BE2C (cell line): ENCODE measurements at regions not wholly inside any gene's neighbourhood (a gene's known extent, or its start where the extent isn't known, plus 50 kb on each side); places are given as distances from the start of the nearest gene placed in this dataset.

Source experiments
- DNase-seq: peaks from one replicate; pipeline ENCODE4 v3.0.0-alpha.2; 2020
- H3K27me3 ChIP-seq: fragments of 250-450 bp; sonication (Bioruptor Pico); 2 replicates; pipeline ENCODE4 v1.5.1; 2020; ENCODE audit warnings: mild to moderate bottlenecking
- H3K36me3 ChIP-seq: fragments of 250-450 bp; sonication (Bioruptor Pico); 2 replicates; pipeline ENCODE4 v1.5.1; 2020; ENCODE audit warnings: mild to moderate bottlenecking
- H3K4me1 ChIP-seq: fragments of 250-450 bp; sonication (Bioruptor Pico); 2 replicates; pipeline ENCODE4 v1.5.1; 2020
- H3K4me3 ChIP-seq: 2 replicates; pipeline ENCODE4 v1.5.1; 2011; ENCODE audit warnings: low read depth, low read length
- H3K9me3 ChIP-seq: fragments of 250-450 bp; sonication (Bioruptor Pico); 2 replicates; pipeline ENCODE4 v1.5.1; 2020
- TF ChIP-seq, protein P1 (sequence below): IDR thresholded peaks from 2 replicates; pipeline ENCODE4 v1.5.1; 2012; ENCODE audit warnings: mild to moderate bottlenecking, low read depth, low read length

DNA sequence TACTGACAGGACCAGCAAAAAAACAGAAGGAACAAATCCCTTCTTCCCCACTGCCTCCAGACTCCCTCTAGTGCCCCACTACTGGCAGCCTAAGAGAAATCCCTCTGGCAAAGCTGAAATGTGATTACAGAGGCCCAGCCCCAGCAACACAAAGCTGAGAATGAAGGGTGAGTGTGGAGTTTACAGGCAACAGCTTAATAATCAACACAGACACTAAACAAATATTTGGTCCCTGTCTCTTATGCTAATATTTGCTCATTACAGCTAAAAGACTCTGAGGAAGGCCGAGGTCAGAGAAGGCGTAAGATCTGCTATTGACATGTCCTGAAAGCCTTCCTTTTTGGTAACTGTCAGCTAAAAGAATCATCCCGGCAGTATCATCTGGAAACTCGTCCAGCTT is 308.5 kb upstream of the RASGRP1 start:
- TF ChIP-seq, protein P1, sequence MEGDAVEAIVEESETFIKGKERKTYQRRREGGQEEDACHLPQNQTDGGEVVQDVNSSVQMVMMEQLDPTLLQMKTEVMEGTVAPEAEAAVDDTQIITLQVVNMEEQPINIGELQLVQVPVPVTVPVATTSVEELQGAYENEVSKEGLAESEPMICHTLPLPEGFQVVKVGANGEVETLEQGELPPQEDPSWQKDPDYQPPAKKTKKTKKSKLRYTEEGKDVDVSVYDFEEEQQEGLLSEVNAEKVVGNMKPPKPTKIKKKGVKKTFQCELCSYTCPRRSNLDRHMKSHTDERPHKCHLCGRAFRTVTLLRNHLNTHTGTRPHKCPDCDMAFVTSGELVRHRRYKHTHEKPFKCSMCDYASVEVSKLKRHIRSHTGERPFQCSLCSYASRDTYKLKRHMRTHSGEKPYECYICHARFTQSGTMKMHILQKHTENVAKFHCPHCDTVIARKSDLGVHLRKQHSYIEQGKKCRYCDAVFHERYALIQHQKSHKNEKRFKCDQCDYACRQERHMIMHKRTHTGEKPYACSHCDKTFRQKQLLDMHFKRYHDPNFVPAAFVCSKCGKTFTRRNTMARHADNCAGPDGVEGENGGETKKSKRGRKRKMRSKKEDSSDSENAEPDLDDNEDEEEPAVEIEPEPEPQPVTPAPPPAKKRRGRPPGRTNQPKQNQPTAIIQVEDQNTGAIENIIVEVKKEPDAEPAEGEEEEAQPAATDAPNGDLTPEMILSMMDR: peak; percentile 17; the same call in 1 of the 2 replicates
- H3K36me3 ChIP-seq: no peaks in the 10 kb centered on the region
- no peak overlapping the region for H3K4me3 ChIP-seq
- DNase-seq: no peak
- H3K4me1 ChIP-seq: peaks cover 3% of the 10 kb centered on the region; the same call in 1 of the 2 replicates
- peaks cover 2% of the 10 kb centered on the region; the same call in 1 of the 2 replicates for H3K9me3 ChIP-seq
- H3K27me3 ChIP-seq: no peaks in the 10 kb centered on the region

DNA sequence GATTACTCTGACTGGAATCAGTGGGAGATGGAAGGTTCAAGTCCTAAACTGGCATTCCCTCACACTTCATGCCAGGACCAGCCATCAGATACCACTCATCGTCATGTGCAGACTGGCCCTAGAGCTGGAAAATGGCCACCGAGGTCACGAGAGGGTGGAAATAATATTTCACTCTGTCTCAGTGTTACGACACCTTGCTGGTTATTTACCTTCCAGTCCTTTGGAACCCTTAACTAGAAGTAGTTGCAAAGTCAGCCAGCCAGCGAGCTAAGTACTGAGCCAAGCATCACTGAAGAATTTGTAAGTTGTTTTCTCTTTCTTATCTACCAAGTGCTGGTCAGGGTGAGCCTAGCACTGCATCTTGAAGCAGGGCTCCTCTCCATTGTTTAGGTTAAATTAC is 309.9 kb upstream of the RASGRP1 start:
- no peak for DNase-seq
- Histone ChIP-seq H3K36me3 (no peaks in the 10 kb centered on the region), H3K9me3 (peaks cover 2% of the 10 kb centered on the region; the same call in 1 of the 2 replicates), H3K27me3 (no peaks in the 10 kb centered on the region), H3K4me1 (peaks cover 13% of the 10 kb centered on the region; the same call in 1 of the 2 replicates), H3K4me3 (no peak overlapping the region)
- TF ChIP-seq, protein P1: no peak

DNA sequence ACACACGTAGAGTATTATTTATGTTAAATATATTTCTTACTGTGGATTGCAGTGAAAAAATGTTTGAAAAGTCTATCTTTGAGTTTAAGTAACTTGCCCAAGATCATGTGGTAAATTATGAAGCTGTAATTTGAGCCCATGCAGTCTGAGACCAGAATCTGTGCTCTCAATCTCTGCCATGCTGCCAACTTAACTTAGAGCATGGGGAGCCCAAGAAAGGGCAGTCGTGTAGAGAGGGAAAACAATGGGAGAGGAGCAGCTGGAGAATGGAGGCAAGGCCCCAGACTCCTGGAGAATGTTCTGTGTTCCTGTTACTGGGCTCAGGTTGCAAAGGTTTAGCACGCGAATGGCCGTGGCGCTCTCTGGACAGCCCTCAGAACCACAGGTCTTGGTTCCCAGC is 311.6 kb upstream of the RASGRP1 start:
- no peak for DNase-seq
- peaks cover 13% of the 10 kb centered on the region; the same call in 1 of the 2 replicates for H3K4me1 ChIP-seq
- no peaks in the 10 kb centered on the region for H3K27me3 ChIP-seq
- TF ChIP-seq, protein P1: no peak
- no peaks in the 10 kb centered on the region for H3K9me3 ChIP-seq
- H3K36me3 ChIP-seq: no peaks in the 10 kb centered on the region
- H3K4me3 ChIP-seq: no peak overlapping the region

DNA sequence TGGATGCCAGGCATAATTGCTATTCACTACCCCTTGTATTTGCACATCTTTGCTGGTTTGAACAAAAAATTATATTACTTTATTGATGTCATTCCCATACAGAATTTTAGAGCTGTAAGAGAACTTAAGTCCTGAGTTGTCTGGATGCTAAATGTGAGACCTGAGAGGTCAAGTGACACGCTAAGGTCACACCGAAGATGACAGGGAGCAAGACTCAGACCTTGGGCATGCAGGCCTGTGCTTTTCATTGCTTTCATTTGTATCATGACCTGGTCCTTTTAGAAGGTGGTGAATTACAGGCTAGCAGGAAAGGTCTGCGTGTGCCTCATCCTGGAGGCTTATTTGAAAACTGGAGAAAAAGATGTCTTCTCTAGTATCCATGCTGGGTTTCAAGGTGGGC is 312.0 kb upstream of the RASGRP1 start:
- Histone ChIP-seq H3K4me3 (no peak overlapping the region), H3K36me3 (no peaks in the 10 kb centered on the region), H3K9me3 (no peaks in the 10 kb centered on the region), H3K27me3 (no peaks in the 10 kb centered on the region), H3K4me1 (peaks cover 13% of the 10 kb centered on the region; the same call in 1 of the 2 replicates)
- TF ChIP-seq, protein P1: no peak
- DNase-seq: no peak

DNA sequence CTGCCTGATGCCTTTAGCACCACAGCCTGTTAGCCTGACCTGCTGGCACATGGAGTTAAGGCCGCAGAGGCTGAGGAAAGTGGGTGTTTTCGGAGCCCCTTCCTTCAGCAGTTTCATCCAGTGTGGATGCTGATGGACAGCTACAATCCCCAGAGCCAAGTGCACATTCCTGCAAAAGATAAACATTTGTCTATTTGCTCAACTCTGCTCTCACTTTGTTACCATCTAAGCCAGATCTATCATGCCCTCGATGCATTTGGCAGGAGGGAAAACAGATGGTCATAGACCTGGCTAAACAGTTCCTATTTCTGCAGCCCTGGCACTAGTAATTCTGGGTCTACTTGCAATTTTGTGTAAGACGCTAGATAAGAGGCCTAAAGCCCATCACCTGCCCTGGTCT is 312.9 kb upstream of the RASGRP1 start:
- H3K36me3 ChIP-seq: no peaks in the 10 kb centered on the region
- H3K4me1 ChIP-seq: peaks cover 13% of the 10 kb centered on the region; the same call in 1 of the 2 replicates
- H3K4me3 ChIP-seq: no peak overlapping the region
- TF ChIP-seq, protein P1: no peak
- H3K9me3 ChIP-seq: no peaks in the 10 kb centered on the region
- no peak for DNase-seq
- H3K27me3 ChIP-seq: no peaks in the 10 kb centered on the region

DNA sequence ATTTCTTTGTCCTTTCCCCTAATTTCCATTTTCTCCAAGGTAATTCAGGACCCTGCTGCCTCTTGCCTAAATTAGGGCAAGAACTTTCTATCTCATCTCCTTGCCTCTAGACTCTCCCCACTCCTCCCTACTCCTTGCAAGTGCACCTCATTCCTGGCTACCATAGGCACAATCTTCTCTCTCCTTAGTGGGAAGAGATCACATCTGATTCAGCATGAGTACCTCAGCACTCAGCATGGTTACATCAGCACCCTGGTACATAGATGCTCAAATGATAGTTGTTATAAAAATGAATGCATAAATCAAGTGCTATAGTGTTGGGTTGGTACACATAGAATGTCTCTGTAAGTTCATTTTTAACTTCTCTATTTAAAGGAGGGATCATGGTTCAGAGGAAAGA is 313.4 kb upstream of the RASGRP1 start:
- DNase-seq: no peak
- TF ChIP-seq, protein P1: no peak
- Histone ChIP-seq H3K4me3 (no peak overlapping the region), H3K36me3 (no peaks in the 10 kb centered on the region), H3K27me3 (no peaks in the 10 kb centered on the region), H3K4me1 (peaks cover 13% of the 10 kb centered on the region), H3K9me3 (no peaks in the 10 kb centered on the region)
